OCI-LY7 (cell line): ENCODE measurements at regions not wholly inside any gene's neighbourhood (a gene's known extent, or its start where the extent isn't known, plus 50 kb on each side); places are given as distances from the start of the nearest gene placed in this dataset.

Experiments
- BruUV-seq: library from RNA; stranded (reverse); fragments of 400-500 nt; replicated peaks from 2 replicates; lab custom pipeline; 2021; lab: Mats Ljungman, UMichigan
- CTCF ChIA-PET: fragments of 300-600 bp; sonication (Branson Sonifier 250); formaldehyde crosslinking; loops from one replicate; lab custom pipeline; 2022; ENCODE audit warnings: antibody characterized with exemption; ENCODE audit not compliant: unreplicated experiment; lab: Charles Lee
- POLR2A ChIA-PET: fragments of 300-600 bp; sonication (Branson Sonifier 250); formaldehyde crosslinking; loops from one replicate; lab custom pipeline; 2022; ENCODE audit warnings: antibody characterized with exemption; lab: Charles Lee
- DNase-seq: peaks from one replicate; pipeline ENCODE4 v3.0.0-alpha.2; 2015; ENCODE audit warnings: low spot score
- H2AFZ ChIP-seq: fragments of 200-600 bp; sonication (generic), shearing (Covaris generic); 2 replicates; pipeline ENCODE4 v1.6.1; 2014; ENCODE audit warnings: mild to moderate bottlenecking, antibody characterized with exemption, low read length, moderate library complexity
- H3K27ac ChIP-seq: fragments of 200-600 bp; sonication (generic); 2 replicates; pipeline ENCODE4 v1.5.1; 2014; ENCODE audit warnings: mixed run types, low read depth, mild to moderate bottlenecking, moderate library complexity, low read length, inconsistent platforms; ENCODE audit not compliant: poor library complexity, severe bottlenecking
- H3K36me3 ChIP-seq: fragments of 200-600 bp; sonication (generic); 2 replicates; pipeline ENCODE4 v1.6.1; 2014; ENCODE audit warnings: mild to moderate bottlenecking, antibody characterized with exemption, low read length, moderate library complexity, mixed read lengths; ENCODE audit not compliant: insufficient read depth
- H3K4me1 ChIP-seq: fragments of 200-600 bp; sonication (generic); 2 replicates; pipeline ENCODE4 v1.5.1; 2014; ENCODE audit warnings: mild to moderate bottlenecking, low read length; ENCODE audit not compliant: insufficient read depth, poor library complexity, severe bottlenecking
- H3K4me2 ChIP-seq: fragments of 200-600 bp; sonication (generic); 2 replicates; pipeline ENCODE4 v1.6.1; 2014; ENCODE audit warnings: mild to moderate bottlenecking, low read length
- H3K4me3 ChIP-seq: fragments of 200-600 bp; sonication (generic); 2 replicates; pipeline ENCODE4 v1.5.1; 2014; ENCODE audit warnings: mild to moderate bottlenecking, low read depth, low read length; ENCODE audit not compliant: poor library complexity, severe bottlenecking
- H3K79me2 ChIP-seq: fragments of 200-600 bp; sonication (generic); 2 replicates; pipeline ENCODE4 v1.6.1; 2016; ENCODE audit warnings: low read depth, mild to moderate bottlenecking, low read length, moderate library complexity, mixed read lengths; ENCODE audit not compliant: insufficient read depth
- H3K9me2 ChIP-seq: fragments of 200-600 bp; sonication (generic); 2 replicates; pipeline ENCODE4 v1.6.1; 2016; ENCODE audit warnings: mild to moderate bottlenecking, low read length, mixed read lengths; ENCODE audit not compliant: insufficient read depth
- H3K9me3 ChIP-seq: fragments of 200-600 bp; sonication (generic); 2 replicates; pipeline ENCODE4 v1.6.1; 2014; ENCODE audit warnings: mild to moderate bottlenecking, mixed run types, low read length, mixed read lengths
- H4K20me1 ChIP-seq: fragments of 200-600 bp; sonication (generic); 2 replicates; pipeline ENCODE4 v1.6.1; 2014; ENCODE audit warnings: mild to moderate bottlenecking, antibody characterized with exemption, low read length, moderate library complexity, mixed read lengths; ENCODE audit not compliant: insufficient read depth
- CTCF ChIP-seq: fragments of 200-600 bp; sonication (generic); conservative IDR thresholded peaks from 2 replicates; pipeline ENCODE4 v1.5.1; 2014; ENCODE audit warnings: mild to moderate bottlenecking, antibody characterized with exemption, low read length, moderate library complexity, mixed read lengths
- EZH2phosphoT487 ChIP-seq: fragments of 200-600 bp; sonication (generic); IDR thresholded peaks from 2 replicates; pipeline ENCODE4 v1.6.1; 2018; ENCODE audit warnings: low read depth, borderline replicate concordance, mild to moderate bottlenecking, mixed run types, antibody characterized with exemption, low read length, moderate library complexity, mixed read lengths
- intact Hi-C: fragments of 100-400 bp; cut with micrococcal nuclease; formaldehyde crosslinking; loops from one replicate; pipeline ENCODE4 v1.10.0; 2022; ENCODE audit not compliant: unreplicated experiment

GRCh38 chr1:101522486-101522885, 285.7 kb downstream of the S1PR1 start:
- ChIA-PET POLR2A (interaction anchor here (0.5 to 0.6 kb wide), 2 partner anchors 62 to 136 kb away, joined by 3 to 4 read pairs; no protein-coding TSS in a partner anchor), CTCF (no interaction called here)
- Histone ChIP-seq H3K9me3 (no peaks in the 10 kb centered on the region), H3K4me3 (no peak overlapping the region), H3K36me3 (no peaks in the 10 kb centered on the region), H4K20me1 (no peaks in the 10 kb centered on the region), H3K27ac (no peak overlapping the region), H3K4me2 (no peak overlapping the region), H2AFZ (no peak overlapping the region), H3K9me2 (no peaks in the 10 kb centered on the region), H3K4me1 (no peaks in the 10 kb centered on the region), H3K79me2 (no peaks in the 10 kb centered on the region)
- BruUV-seq: no TSS peak
- no peak for TF ChIP-seq CTCF
- TF ChIP-seq EZH2phosphoT487: no peak
- no peak for DNase-seq
- intact Hi-C loops: loop anchor here (5.0 kb wide), 1 partner anchor 910 kb away; no protein-coding TSS in a partner anchor

GRCh38 chr1:101526813-101527212, 290.0 kb downstream of the S1PR1 start:
- ChIA-PET POLR2A (interaction anchor here (0.6 kb wide), 1 partner anchor 123 kb away, joined by 3 read pairs; no protein-coding TSS in a partner anchor), CTCF (no interaction called here)
- no peak overlapping the region for H3K4me2 ChIP-seq
- intact Hi-C loops: no loop called here
- DNase-seq: no peak
- no peaks in the 10 kb centered on the region for H3K4me1 ChIP-seq
- no peaks in the 10 kb centered on the region for H3K9me3 ChIP-seq
- no peaks in the 10 kb centered on the region for H4K20me1 ChIP-seq
- no peaks in the 10 kb centered on the region for H3K36me3 ChIP-seq
- BruUV-seq: no TSS peak
- H3K9me2 ChIP-seq: no peaks in the 10 kb centered on the region
- H3K4me3 ChIP-seq: no peak overlapping the region
- no peaks in the 10 kb centered on the region for H3K79me2 ChIP-seq
- TF ChIP-seq EZH2phosphoT487: no peak
- no peak for TF ChIP-seq CTCF
- H3K27ac ChIP-seq: no peak overlapping the region
- H2AFZ ChIP-seq: no peak overlapping the region

- no peaks in the 10 kb centered on the region for H3K9me3 ChIP-seq
- no peak overlapping the region for H2AFZ ChIP-seq
- intact Hi-C loops: no loop called here
- H4K20me1 ChIP-seq: no peaks in the 10 kb centered on the region
- no peak overlapping the region for H3K4me3 ChIP-seq
- H3K4me1 ChIP-seq: no peaks in the 10 kb centered on the region
- no peaks in the 10 kb centered on the region for H3K36me3 ChIP-seq
- no peak for DNase-seq
- no peak overlapping the region for H3K27ac ChIP-seq
- ChIA-PET POLR2A (no interaction called here), CTCF (no interaction called here)
- H3K9me2 ChIP-seq: no peaks in the 10 kb centered on the region
- H3K4me2 ChIP-seq: no peak overlapping the region
- H3K79me2 ChIP-seq: no peaks in the 10 kb centered on the region
- no peak for TF ChIP-seq EZH2phosphoT487
- TF ChIP-seq CTCF: no peak
- BruUV-seq: no TSS peak
Measured at GRCh38 chr1:101532377-101532776, 295.6 kb downstream of the S1PR1 start.
